Esophagus squamous epithelium (tissue), 4 donors: ENCODE measurements at regions not wholly inside any gene's neighbourhood (a gene's known extent, or its start where the extent isn't known, plus 50 kb on each side); places are given as distances from the start of the nearest gene placed in this dataset.

Source experiments
- CTCF ChIP-seq, 6 experiments: fragments of 450-650 bp in 4 of 6; fragments of 200-600 bp in 2 of 6; sonication (generic) in 2 of 6; IDR thresholded peaks; one replicate each; pipeline ENCODE4 v1.5.1; 2016 to 2019; ENCODE audit warnings: antibody characterized with exemption in 6 of 6, mild to moderate bottlenecking in 4 of 6, moderate library complexity in 4 of 6
- POLR2A ChIP-seq, 4 donors: fragments of 450-650 bp; IDR thresholded peaks; one replicate each; pipeline ENCODE4 v1.6.1; 2017; ENCODE audit warnings: antibody characterized with exemption in 4 of 4, mild to moderate bottlenecking in 4 of 4, moderate library complexity in 3 of 4

- no peak for TF ChIP-seq CTCF (IDR thresholded peaks at IDR 0.05)
- no peak for TF ChIP-seq POLR2A (IDR thresholded peaks at IDR 0.05)
Measured at GRCh38 chr21:35506352-35506751, 457.2 kb upstream of the RUNX1 start.
